COLO668 (cell line): ENCODE measurements at regions not wholly inside any gene's neighbourhood (a gene's known extent, or its start where the extent isn't known, plus 50 kb on each side); places are given as distances from the start of the nearest gene placed in this dataset.

Experiments
- DNase-seq: peaks from one replicate; lab custom pipeline; 2025; ENCODE audit not compliant: unreplicated experiment; lab: John Stamatoyannopoulos, UW

- DNase-seq = no peak
These were observed 312.8 kb downstream of the NSG2 start for GRCh38 chr5:174358276-174358675.

- DNase-seq = no peak
These were observed 313.6 kb downstream of the NSG2 start for GRCh38 chr5:174359071-174359470.

- no peak for DNase-seq
These were observed 317.0 kb downstream of the NSG2 start for GRCh38 chr5:174362514-174362913.

- DNase-seq = no peak
These were observed 318.4 kb downstream of the NSG2 start for GRCh38 chr5:174363934-174364333.

- DNase-seq = no peak
These were observed 319.2 kb downstream of the NSG2 start for GRCh38 chr5:174364676-174365075.

- no peak for DNase-seq
These were observed 326.1 kb downstream of the NSG2 start for GRCh38 chr5:174371600-174372094.

GRCh38 chr5:174374206-174374605, 328.7 kb downstream of the NSG2 start:
- DNase-seq = no peak

- no peak for DNase-seq
These were observed 330.6 kb downstream of the NSG2 start for GRCh38 chr5:174376056-174376455.

GRCh38 chr5:174376726-174377373, 331.3 kb downstream of the NSG2 start:
- DNase-seq = no peak

GRCh38 chr5:174378121-174378874, 332.8 kb downstream of the NSG2 start:
- DNase-seq = no peak

- no peak for DNase-seq
These were observed 334.8 kb downstream of the NSG2 start for GRCh38 chr5:174380311-174380710.

GRCh38 chr5:174381241-174381640, 335.7 kb downstream of the NSG2 start:
- DNase-seq = no peak

GRCh38 chr5:174383210-174384167, 338.0 kb downstream of the NSG2 start:
- no peak for DNase-seq

- DNase-seq = no peak
These were observed 339.0 kb downstream of the NSG2 start for GRCh38 chr5:174384509-174384947.

GRCh38 chr5:174386306-174386705, 338.1 kb upstream of the MSX2 start:
- no peak for DNase-seq

- DNase-seq = no peak
These were observed 337.5 kb upstream of the MSX2 start for GRCh38 chr5:174386846-174387245.

- DNase-seq = no peak
These were observed 336.9 kb upstream of the MSX2 start for GRCh38 chr5:174387448-174387847.

GRCh38 chr5:174392892-174393291, 331.5 kb upstream of the MSX2 start:
- no peak for DNase-seq

GRCh38 chr5:174396541-174396940, 327.8 kb upstream of the MSX2 start:
- DNase-seq = no peak

GRCh38 chr5:174397206-174397605, 327.2 kb upstream of the MSX2 start:
- DNase-seq = no peak

- no peak for DNase-seq
These were observed 326.2 kb upstream of the MSX2 start for GRCh38 chr5:174398171-174398570.
